Activated CD4-positive, alpha-beta memory T cell treated with anti-CD3 and anti-CD28 coated beads for 36 hours (primary cell): ENCODE measurements at regions not wholly inside any gene's neighbourhood (a gene's known extent, or its start where the extent isn't known, plus 50 kb on each side); places are given as distances from the start of the nearest gene placed in this dataset.

Experiments used
- CTCF ChIA-PET: fragments of 350-600 bp; sonication (Branson Sonifier 250); formaldehyde crosslinking; loops from one replicate; lab custom pipeline; 2021; ENCODE audit warnings: antibody characterized with exemption, inconsistent platforms; lab: Charles Lee
- POLR2A ChIA-PET: fragments of 350-600 bp; sonication (Branson Sonifier 250); formaldehyde crosslinking; loops from one replicate; lab custom pipeline; 2021; ENCODE audit warnings: antibody characterized with exemption; lab: Charles Lee
- DNase-seq: peaks from one replicate; pipeline ENCODE4 v3.0.0-alpha.2; 2020
- H3K27ac Mint-ChIP-seq: one replicate; pipeline ENCODE4 v1.8.0; 2021; ENCODE audit warnings: mixed read lengths
- H3K27me3 Mint-ChIP-seq: one replicate; pipeline ENCODE4 v1.8.0; 2021; ENCODE audit warnings: mixed read lengths
- H3K36me3 Mint-ChIP-seq: one replicate; pipeline ENCODE4 v1.8.0; 2021; ENCODE audit warnings: mixed read lengths
- H3K4me1 Mint-ChIP-seq: one replicate; pipeline ENCODE4 v1.8.0; 2021; ENCODE audit warnings: low read depth, mixed read lengths
- H3K4me3 Mint-ChIP-seq: one replicate; pipeline ENCODE4 v1.8.0; 2021; ENCODE audit warnings: mild to moderate bottlenecking, mixed read lengths
- H3K9me3 Mint-ChIP-seq: one replicate; pipeline ENCODE4 v1.8.0; 2021; ENCODE audit warnings: mixed read lengths
- intact Hi-C: fragments of 100-400 bp; cut with micrococcal nuclease; formaldehyde crosslinking; loops from one replicate; pipeline ENCODE4 v1.15.1; 2023

DNA sequence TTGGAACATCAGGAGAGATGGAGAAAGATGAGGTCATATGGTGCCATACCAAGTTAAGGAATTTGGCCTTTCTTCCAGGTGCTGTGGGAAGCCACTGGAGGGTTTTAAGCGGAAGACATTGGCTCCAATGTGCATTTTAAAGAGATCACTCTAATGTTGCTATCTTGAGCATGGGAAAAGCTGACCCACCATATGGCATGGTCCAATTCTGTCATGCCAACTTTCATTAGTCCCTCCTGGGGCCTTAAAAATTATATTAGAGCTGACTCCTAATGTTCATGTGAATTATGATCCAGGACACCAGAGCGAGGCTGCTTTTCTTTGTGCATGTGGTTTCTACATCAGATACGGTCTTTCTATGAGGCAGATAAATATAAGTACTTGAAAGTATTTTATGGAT is 335.0 kb upstream of the TSHZ2 start:
- intact Hi-C loops, result no loop called here
- Mint-ChIP-seq H3K4me3 (no peak overlapping the region), H3K36me3 (no peaks in the 10 kb centered on the region), H3K27me3 (no peaks in the 10 kb centered on the region), H3K27ac (no peak overlapping the region), H3K9me3 (peaks cover 2% of the 10 kb centered on the region), H3K4me1 (no peaks in the 10 kb centered on the region)
- ChIA-PET POLR2A (no interaction called here), CTCF (no interaction called here)
- no peak for DNase-seq

GRCh38 chr20:52631469-52631868 is 340.7 kb upstream of the TSHZ2 start:
- intact Hi-C loops, result no loop called here
- Mint-ChIP-seq H3K27me3 (no peaks in the 10 kb centered on the region), H3K4me3 (no peak overlapping the region), H3K27ac (no peak overlapping the region), H3K36me3 (no peaks in the 10 kb centered on the region), H3K9me3 (peaks cover 8% of the 10 kb centered on the region), H3K4me1 (no peaks in the 10 kb centered on the region)
- DNase-seq, result no peak
- CTCF ChIA-PET, result no interaction called here
- POLR2A ChIA-PET, result no interaction called here

GRCh38 chr20:52630138-52630537 is 342.0 kb upstream of the TSHZ2 start:
- intact Hi-C loops, result no loop called here
- Mint-ChIP-seq H3K4me3 (no peak overlapping the region), H3K27ac (no peak overlapping the region), H3K9me3 (peaks cover 8% of the 10 kb centered on the region), H3K4me1 (no peaks in the 10 kb centered on the region), H3K36me3 (no peaks in the 10 kb centered on the region), H3K27me3 (no peaks in the 10 kb centered on the region)
- no peak for DNase-seq
- ChIA-PET POLR2A (no interaction called here), CTCF (interaction anchor here (0.6 kb wide), 1 partner anchor 103 kb away, joined by 3 read pairs; no protein-coding TSS in a partner anchor)

DNA sequence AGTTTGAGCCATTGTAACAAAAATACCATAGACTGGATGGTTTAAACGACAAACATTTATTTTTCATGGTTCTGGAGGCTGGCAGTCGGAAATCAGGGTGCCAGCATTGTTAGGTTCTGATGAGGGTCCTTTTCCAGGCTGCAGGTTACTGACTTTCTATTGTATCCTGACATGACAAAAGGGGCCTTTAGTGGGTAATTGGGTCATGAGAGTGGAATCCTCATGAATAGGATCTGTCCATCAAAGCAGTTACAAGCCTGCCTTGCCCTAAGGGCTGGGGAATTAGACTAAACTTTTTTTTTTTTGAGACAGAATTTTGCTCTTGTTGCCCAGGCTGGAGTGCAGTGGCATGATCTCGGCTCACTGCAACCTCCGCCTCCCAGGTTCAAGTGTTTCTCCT is 347.9 kb upstream of the TSHZ2 start:
- intact Hi-C loops, result no loop called here
- no peak for DNase-seq
- Mint-ChIP-seq H3K27ac (no peak overlapping the region), H3K9me3 (peaks cover 3% of the 10 kb centered on the region), H3K4me3 (no peak overlapping the region), H3K4me1 (peaks cover 5% of the 10 kb centered on the region), H3K27me3 (peaks cover 1% of the 10 kb centered on the region), H3K36me3 (no peaks in the 10 kb centered on the region)
- POLR2A ChIA-PET, result no interaction called here
- CTCF ChIA-PET, result no interaction called here

DNA sequence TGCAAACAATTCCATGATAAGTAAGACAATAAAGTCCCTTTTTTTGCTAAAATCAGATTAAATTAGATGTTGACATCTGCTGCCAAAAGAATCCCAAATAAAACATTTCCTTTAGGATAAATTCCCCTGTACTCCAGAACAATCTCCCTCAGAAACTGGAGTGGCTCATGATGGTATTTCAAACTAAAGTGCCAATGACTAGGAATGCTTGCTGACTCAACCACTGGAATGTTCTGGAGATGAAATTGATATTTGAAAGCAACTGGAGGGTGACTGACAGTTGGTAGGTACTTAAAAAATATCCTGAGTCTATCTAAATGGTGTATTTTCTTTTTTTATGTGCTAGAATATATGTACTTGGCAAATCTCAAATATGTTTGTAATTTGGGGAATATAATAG is 350.1 kb upstream of the TSHZ2 start:
- no peaks in the 10 kb centered on the region for H3K9me3 Mint-ChIP-seq
- no peak overlapping the region for H3K27ac Mint-ChIP-seq
- H3K4me1 Mint-ChIP-seq, result peaks cover 8% of the 10 kb centered on the region
- H3K36me3 Mint-ChIP-seq, result no peaks in the 10 kb centered on the region
- POLR2A ChIA-PET, result no interaction called here
- H3K27me3 Mint-ChIP-seq, result peaks cover 1% of the 10 kb centered on the region
- no peak overlapping the region for H3K4me3 Mint-ChIP-seq
- intact Hi-C loops, result no loop called here
- no peak for DNase-seq
- CTCF ChIA-PET, result no interaction called here

GRCh38 chr20:52621401-52621800 is 350.8 kb upstream of the TSHZ2 start:
- POLR2A ChIA-PET, result no interaction called here
- Mint-ChIP-seq H3K4me3 (no peak overlapping the region), H3K4me1 (peaks cover 8% of the 10 kb centered on the region), H3K27ac (no peak overlapping the region), H3K36me3 (no peaks in the 10 kb centered on the region), H3K9me3 (no peaks in the 10 kb centered on the region), H3K27me3 (peaks cover 1% of the 10 kb centered on the region)
- DNase-seq, result no peak
- CTCF ChIA-PET, result interaction anchor here (1.6 kb wide), 1 partner anchor 11 kb away, joined by 3 read pairs; no protein-coding TSS in a partner anchor
- intact Hi-C loops, result no loop called here

GRCh38 chr20:52619671-52620070 is 352.5 kb upstream of the TSHZ2 start:
- Mint-ChIP-seq H3K4me3 (no peak overlapping the region), H3K9me3 (no peaks in the 10 kb centered on the region), H3K27ac (no peak overlapping the region), H3K4me1 (peaks cover 13% of the 10 kb centered on the region), H3K27me3 (peaks cover 1% of the 10 kb centered on the region), H3K36me3 (no peaks in the 10 kb centered on the region)
- POLR2A ChIA-PET, result no interaction called here
- no peak for DNase-seq
- CTCF ChIA-PET, result interaction anchor here (1.6 kb wide), 1 partner anchor 13 kb away, joined by 3 read pairs; no protein-coding TSS in a partner anchor
- intact Hi-C loops, result no loop called here

DNA sequence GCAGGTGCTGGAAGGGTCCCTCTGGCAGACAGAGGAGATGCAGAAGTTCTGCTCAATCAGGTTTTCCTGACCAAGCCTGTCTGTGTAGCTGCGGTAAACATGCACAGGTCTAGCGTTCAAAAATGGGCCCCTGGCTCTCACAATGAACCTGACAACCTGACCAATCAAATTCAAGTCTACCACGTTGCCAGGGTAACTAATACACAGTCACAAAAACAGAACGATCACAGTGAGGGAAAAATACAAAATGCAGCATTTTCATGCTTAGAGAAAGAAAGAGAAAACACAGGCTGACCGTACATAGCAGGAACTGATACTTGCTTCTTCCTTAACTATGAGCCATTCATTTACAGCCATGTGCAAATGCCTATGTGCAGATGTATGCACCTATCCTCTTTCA is 353.1 kb upstream of the TSHZ2 start:
- no peak overlapping the region for H3K27ac Mint-ChIP-seq
- peaks cover 1% of the 10 kb centered on the region for H3K27me3 Mint-ChIP-seq
- ChIA-PET CTCF (no interaction called here), POLR2A (no interaction called here)
- peaks cover 13% of the 10 kb centered on the region for H3K4me1 Mint-ChIP-seq
- DNase-seq, result no peak
- no peak overlapping the region for H3K4me3 Mint-ChIP-seq
- intact Hi-C loops, result no loop called here
- H3K36me3 Mint-ChIP-seq, result no peaks in the 10 kb centered on the region
- no peaks in the 10 kb centered on the region for H3K9me3 Mint-ChIP-seq

DNA sequence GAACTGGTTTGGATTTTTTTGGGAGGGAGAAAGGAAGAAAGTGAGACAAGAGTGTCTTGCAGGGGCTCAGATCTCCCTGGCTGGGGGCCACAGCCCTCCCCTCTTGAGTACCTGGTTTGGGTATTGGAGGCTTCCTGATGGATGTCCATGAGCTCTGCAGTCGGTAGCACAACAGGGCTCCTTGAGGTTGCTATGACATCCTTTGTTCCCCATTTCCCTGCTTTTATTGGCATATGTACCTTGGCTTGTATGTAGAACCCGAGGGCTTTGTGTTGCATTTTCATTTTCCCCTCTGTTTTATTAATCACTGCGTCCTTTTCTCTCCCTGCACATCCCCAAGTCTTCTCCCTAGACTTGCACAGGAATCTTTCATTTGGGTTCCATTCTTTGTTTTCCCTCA is 355.5 kb upstream of the TSHZ2 start:
- Mint-ChIP-seq H3K36me3 (no peaks in the 10 kb centered on the region), H3K27me3 (no peaks in the 10 kb centered on the region), H3K4me1 (peaks cover 13% of the 10 kb centered on the region), H3K27ac (no peak overlapping the region), H3K9me3 (no peaks in the 10 kb centered on the region), H3K4me3 (no peak overlapping the region)
- POLR2A ChIA-PET, result no interaction called here
- CTCF ChIA-PET, result no interaction called here
- intact Hi-C loops, result no loop called here
- DNase-seq, result no peak

DNA sequence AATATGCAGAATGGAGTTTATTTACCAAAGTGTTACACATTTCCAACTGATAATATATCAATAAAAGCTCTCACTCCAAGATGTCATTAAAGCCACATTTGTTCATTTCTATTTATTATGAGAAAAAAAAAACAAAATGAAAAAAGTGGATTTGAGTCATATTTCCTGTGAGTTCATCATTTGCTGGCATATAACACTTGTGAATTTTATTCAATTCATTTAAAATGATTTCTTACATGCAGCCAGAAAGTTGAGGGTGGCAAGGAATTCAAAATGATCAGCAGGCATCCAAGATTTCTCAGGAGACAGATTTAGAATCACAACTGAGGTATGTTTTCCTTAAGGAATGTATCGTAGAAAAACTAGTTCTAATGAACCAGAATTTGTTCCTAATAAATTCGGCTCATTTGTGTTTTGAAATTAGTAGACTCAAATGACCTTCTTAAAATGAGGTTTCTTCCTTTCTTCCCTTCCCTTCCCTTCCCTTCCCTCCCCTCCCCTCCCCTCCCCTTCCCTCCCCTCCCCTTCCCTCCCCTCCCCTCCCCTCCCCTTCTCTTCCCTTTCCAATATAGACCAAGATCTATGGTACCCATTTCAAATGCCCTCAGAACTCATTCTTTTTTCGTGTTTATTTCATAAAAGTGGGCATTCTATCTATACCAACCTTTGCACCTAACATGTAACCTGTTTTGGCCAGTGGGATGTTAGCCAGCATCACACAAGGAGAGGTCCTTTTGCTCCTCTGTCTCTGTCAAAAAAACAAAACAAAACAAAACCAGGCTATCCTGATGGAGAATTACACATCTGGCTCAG is 357.9 kb upstream of the TSHZ2 start:
- Mint-ChIP-seq H3K4me3 (no peak overlapping the region), H3K27ac (no peak overlapping the region), H3K27me3 (no peaks in the 10 kb centered on the region), H3K36me3 (no peaks in the 10 kb centered on the region), H3K4me1 (peaks cover 8% of the 10 kb centered on the region), H3K9me3 (no peaks in the 10 kb centered on the region)
- CTCF ChIA-PET, result no interaction called here
- POLR2A ChIA-PET, result no interaction called here
- intact Hi-C loops, result no loop called here
- no peak for DNase-seq

- Mint-ChIP-seq H3K4me1 (peaks cover 6% of the 10 kb centered on the region), H3K4me3 (no peak overlapping the region), H3K27ac (no peak overlapping the region), H3K9me3 (no peaks in the 10 kb centered on the region), H3K27me3 (no peaks in the 10 kb centered on the region), H3K36me3 (no peaks in the 10 kb centered on the region)
- ChIA-PET CTCF (no interaction called here), POLR2A (no interaction called here)
- intact Hi-C loops, result no loop called here
- DNase-seq, result no peak
Observed at GRCh38 chr20:52612046-52612632, 360.0 kb upstream of the TSHZ2 start.

GRCh38 chr20:52610749-52611148 is 361.4 kb upstream of the TSHZ2 start:
- H3K27ac Mint-ChIP-seq, result no peak overlapping the region
- no peaks in the 10 kb centered on the region for H3K4me1 Mint-ChIP-seq
- intact Hi-C loops, result no loop called here
- ChIA-PET POLR2A (no interaction called here), CTCF (no interaction called here)
- H3K36me3 Mint-ChIP-seq, result no peaks in the 10 kb centered on the region
- H3K4me3 Mint-ChIP-seq, result no peak overlapping the region
- H3K27me3 Mint-ChIP-seq, result no peaks in the 10 kb centered on the region
- H3K9me3 Mint-ChIP-seq, result no peaks in the 10 kb centered on the region
- no peak for DNase-seq
